CD4-positive, CD25-positive, alpha-beta regulatory T cell (primary cell): ENCODE measurements at regions not wholly inside any gene's neighbourhood (a gene's known extent, or its start where the extent isn't known, plus 50 kb on each side); places are given as distances from the start of the nearest gene placed in this dataset.

Experiments
- ATAC-seq, 2 donors: fragments of 150-1000 bp; cut with Tn5 transposase; one replicate each; pipeline ENCODE4 v1.10.0; 2021; ENCODE audit warnings: low read depth in 2 of 2, moderate number of reproducible peaks in 2 of 2, moderate library complexity in 1 of 2
- DNase-seq, 3 donors: peaks; one replicate each; pipeline versions ENCODE4 v3.0.0 to v3.0.0-alpha.2; 2012 to 2022; ENCODE audit warnings: mixed read lengths in 1 of 3
- H3K27ac ChIP-seq: one replicate; pipeline ENCODE4 v1.7.0; 2013; ENCODE audit warnings: mild to moderate bottlenecking, low read length; ENCODE audit not compliant: insufficient read depth, poor library complexity, severe bottlenecking
- H3K27me3 ChIP-seq: one replicate; pipeline ENCODE4 v1.7.0; 2013; ENCODE audit warnings: low read length; ENCODE audit not compliant: control insufficient read depth, insufficient read depth
- H3K36me3 ChIP-seq: one replicate; pipeline ENCODE4 v1.7.0; 2013; ENCODE audit warnings: mild to moderate bottlenecking, low read length, moderate library complexity; ENCODE audit not compliant: control insufficient read depth, insufficient read depth
- H3K4me1 ChIP-seq: 2 replicates; pipeline ENCODE4 v1.7.0; 2013; ENCODE audit warnings: mild to moderate bottlenecking, low read length; ENCODE audit not compliant: insufficient read depth, control insufficient read depth, poor library complexity, severe bottlenecking
- H3K4me3 ChIP-seq: one replicate; pipeline ENCODE4 v1.7.0; 2013; ENCODE audit warnings: low read depth, mild to moderate bottlenecking, low read length, moderate library complexity
- H3K9me3 ChIP-seq, 2 experiments: 1 replicate in 1 of 2; 2 replicates in 1 of 2; pipeline ENCODE4 v1.7.0; 2013; ENCODE audit warnings: low read length in 2 of 2, mild to moderate bottlenecking in 1 of 2, moderate library complexity in 1 of 2; ENCODE audit not compliant: control insufficient read depth in 2 of 2
- H3K27ac Mint-ChIP-seq, 3 donors: one replicate each; pipeline ENCODE4 v1.8.0; 2020 to 2022; ENCODE audit warnings: mild to moderate bottlenecking in 3 of 3, mixed read lengths in 3 of 3, moderate library complexity in 2 of 3
- H3K27me3 Mint-ChIP-seq: one replicate; pipeline ENCODE4 v1.8.0; 2022; ENCODE audit warnings: mild to moderate bottlenecking, mixed read lengths
- H3K36me3 Mint-ChIP-seq: one replicate; pipeline ENCODE4 v1.8.0; 2020; ENCODE audit warnings: mixed read lengths
- H3K4me1 Mint-ChIP-seq, 4 donors: one replicate each; pipeline ENCODE4 v1.8.0; 2020 to 2022; ENCODE audit warnings: mixed read lengths in 4 of 4, mild to moderate bottlenecking in 1 of 4
- H3K4me3 Mint-ChIP-seq, 4 donors: one replicate each; pipeline ENCODE4 v1.8.0; 2020 to 2022; ENCODE audit warnings: mild to moderate bottlenecking in 4 of 4, mixed read lengths in 4 of 4, moderate library complexity in 3 of 4
- H3K9me3 Mint-ChIP-seq, 7 donors: one replicate each; pipeline ENCODE4 v1.8.0; 2020 to 2022; ENCODE audit warnings: mixed read lengths in 7 of 7, mild to moderate bottlenecking in 3 of 7, moderate library complexity in 2 of 7

- H3K36me3 ChIP-seq: no peaks in the 10 kb centered on the region
- H3K27ac ChIP-seq: no peak overlapping the region
- peaks cover 2 to 32% (median 10%) of the 10 kb centered on the region in 7 donors for H3K9me3 Mint-ChIP-seq
- DNase-seq (no peak), ATAC-seq (no peak)
- H3K4me1 Mint-ChIP-seq: no peaks in the 10 kb centered on the region
- no peaks in the 10 kb centered on the region for H3K27me3 ChIP-seq
- H3K4me1 ChIP-seq: no peaks in the 10 kb centered on the region
- H3K4me3 Mint-ChIP-seq: no peak overlapping the region
- no peaks in the 10 kb centered on the region for H3K27me3 Mint-ChIP-seq
- no peak overlapping the region for H3K4me3 ChIP-seq
- H3K27ac Mint-ChIP-seq: no peak overlapping the region
- H3K9me3 ChIP-seq: peaks cover 0 to 27% of the 10 kb centered on the region in 2 experiments
- H3K36me3 Mint-ChIP-seq: peaks cover 3% of the 10 kb centered on the region
Measured at GRCh38 chr18:40976050-40976449, 979.0 kb upstream of the PIK3C3 start.

- Histone ChIP-seq H3K4me1 (no peaks in the 10 kb centered on the region), H3K27me3 (no peaks in the 10 kb centered on the region), H3K27ac (no peak overlapping the region), H3K36me3 (no peaks in the 10 kb centered on the region), H3K4me3 (no peak overlapping the region), H3K9me3 (peaks cover 0 to 22% of the 10 kb centered on the region in 2 experiments)
- ATAC-seq: no peak
- H3K27me3 Mint-ChIP-seq: no peaks in the 10 kb centered on the region
- peaks cover 4% of the 10 kb centered on the region for H3K36me3 Mint-ChIP-seq
- DNase-seq: no peak
- peaks cover 2 to 32% (median 11%) of the 10 kb centered on the region in 7 donors for H3K9me3 Mint-ChIP-seq
- H3K27ac Mint-ChIP-seq: no peak overlapping the region
- H3K4me3 Mint-ChIP-seq: no peak overlapping the region
- no peaks in the 10 kb centered on the region for H3K4me1 Mint-ChIP-seq
Measured at GRCh38 chr18:40974448-40974847, 980.6 kb upstream of the PIK3C3 start.

GRCh38 chr18:40962784-40963183, 992.2 kb upstream of the PIK3C3 start:
- ATAC-seq: no peak
- H3K4me1 Mint-ChIP-seq: no peaks in the 10 kb centered on the region
- no peak overlapping the region for H3K27ac Mint-ChIP-seq
- Histone ChIP-seq H3K4me3 (no peak overlapping the region), H3K36me3 (no peaks in the 10 kb centered on the region), H3K4me1 (no peaks in the 10 kb centered on the region), H3K9me3 (no peaks in the 10 kb centered on the region), H3K27me3 (no peaks in the 10 kb centered on the region), H3K27ac (no peak overlapping the region)
- H3K9me3 Mint-ChIP-seq: peaks cover 2 to 42% (median 11%) of the 10 kb centered on the region in 7 donors
- H3K27me3 Mint-ChIP-seq: no peaks in the 10 kb centered on the region
- no peak overlapping the region for H3K4me3 Mint-ChIP-seq
- DNase-seq: no peak
- no peaks in the 10 kb centered on the region for H3K36me3 Mint-ChIP-seq

GRCh38 chr18:40957533-40958070, 997.4 kb upstream of the PIK3C3 start:
- no peak overlapping the region for H3K27ac Mint-ChIP-seq
- DNase-seq (no peak), ATAC-seq (no peak)
- no peaks in the 10 kb centered on the region for H3K36me3 Mint-ChIP-seq
- no peak overlapping the region for H3K4me3 Mint-ChIP-seq
- Histone ChIP-seq H3K27ac (no peak overlapping the region), H3K4me3 (no peak overlapping the region), H3K36me3 (no peaks in the 10 kb centered on the region), H3K27me3 (no peaks in the 10 kb centered on the region), H3K9me3 (peaks cover 0 to 9% of the 10 kb centered on the region in 2 experiments), H3K4me1 (no peaks in the 10 kb centered on the region)
- H3K27me3 Mint-ChIP-seq: no peaks in the 10 kb centered on the region
- H3K4me1 Mint-ChIP-seq: no peaks in the 10 kb centered on the region
- H3K9me3 Mint-ChIP-seq: peaks cover 4 to 48% (median 16%) of the 10 kb centered on the region in 7 donors

GRCh38 chr18:40956213-40956612, 998.8 kb upstream of the PIK3C3 start:
- Histone ChIP-seq H3K4me1 (no peaks in the 10 kb centered on the region), H3K27me3 (no peaks in the 10 kb centered on the region), H3K27ac (no peak overlapping the region), H3K9me3 (peaks cover 0 to 11% of the 10 kb centered on the region in 2 experiments), H3K36me3 (no peaks in the 10 kb centered on the region), H3K4me3 (no peak overlapping the region)
- Mint-ChIP-seq H3K36me3 (no peaks in the 10 kb centered on the region), H3K4me1 (no peaks in the 10 kb centered on the region), H3K4me3 (no peak overlapping the region), H3K27me3 (no peaks in the 10 kb centered on the region), H3K9me3 (peaks cover 4 to 49% (median 14%) of the 10 kb centered on the region in 7 donors), H3K27ac (no peak overlapping the region)
- DNase-seq (no peak), ATAC-seq (no peak)

GRCh38 chr18:40955351-40955750, 999.7 kb upstream of the PIK3C3 start:
- H3K4me1 Mint-ChIP-seq: no peaks in the 10 kb centered on the region
- peaks cover 4 to 52% (median 22%) of the 10 kb centered on the region in 7 donors for H3K9me3 Mint-ChIP-seq
- no peaks in the 10 kb centered on the region for H3K27me3 Mint-ChIP-seq
- no peaks in the 10 kb centered on the region for H3K27me3 ChIP-seq
- no peak overlapping the region for H3K27ac Mint-ChIP-seq
- no peaks in the 10 kb centered on the region for H3K36me3 Mint-ChIP-seq
- H3K27ac ChIP-seq: no peak overlapping the region
- H3K4me3 Mint-ChIP-seq: no peak overlapping the region
- no peaks in the 10 kb centered on the region for H3K4me1 ChIP-seq
- no peaks in the 10 kb centered on the region for H3K36me3 ChIP-seq
- no peak for DNase-seq
- H3K9me3 ChIP-seq: peaks cover 0 to 14% of the 10 kb centered on the region in 2 experiments
- no peak overlapping the region for H3K4me3 ChIP-seq
- no peak for ATAC-seq

GRCh38 chr18:40949114-40949950, 1005.7 kb upstream of the PIK3C3 start:
- H3K27ac ChIP-seq: no peak overlapping the region
- no peak for DNase-seq
- no peaks in the 10 kb centered on the region for H3K36me3 ChIP-seq
- no peaks in the 10 kb centered on the region for H3K4me1 Mint-ChIP-seq
- no peaks in the 10 kb centered on the region for H3K27me3 ChIP-seq
- peaks cover 3 to 39% (median 17%) of the 10 kb centered on the region in 7 donors for H3K9me3 Mint-ChIP-seq
- H3K4me1 ChIP-seq: no peaks in the 10 kb centered on the region
- no peak overlapping the region for H3K4me3 Mint-ChIP-seq
- H3K27ac Mint-ChIP-seq: no peak overlapping the region
- H3K27me3 Mint-ChIP-seq: no peaks in the 10 kb centered on the region
- H3K9me3 ChIP-seq: peaks cover 0 to 11% of the 10 kb centered on the region in 2 experiments
- ATAC-seq: no peak
- H3K36me3 Mint-ChIP-seq: no peaks in the 10 kb centered on the region
- H3K4me3 ChIP-seq: no peak overlapping the region

GRCh38 chr18:40944576-40944975, 1010.5 kb upstream of the PIK3C3 start:
- Mint-ChIP-seq H3K4me3 (no peak overlapping the region), H3K36me3 (no peaks in the 10 kb centered on the region), H3K4me1 (no peaks in the 10 kb centered on the region), H3K27me3 (no peaks in the 10 kb centered on the region), H3K27ac (no peak overlapping the region), H3K9me3 (peaks cover 5 to 34% (median 13%) of the 10 kb centered on the region in 7 donors)
- Histone ChIP-seq H3K9me3 (peaks cover 0 to 6% of the 10 kb centered on the region in 2 experiments), H3K4me3 (no peak overlapping the region), H3K27me3 (no peaks in the 10 kb centered on the region), H3K27ac (no peak overlapping the region), H3K36me3 (no peaks in the 10 kb centered on the region), H3K4me1 (no peaks in the 10 kb centered on the region)
- DNase-seq (no peak), ATAC-seq (no peak)
